ENCODE measurements at regions not wholly inside any gene's neighbourhood (a gene's known extent, or its start where the extent isn't known, plus 50 kb on each side); places are given as distances from the start of the nearest gene placed in this dataset.
A peak's percentile ranks its signal among the peaks of the same experiment; 100 is the strongest.
"Not testable (repeated sequence)": the region's sequence is repeated elsewhere in the genome, so short reads cannot be mapped to it uniquely, and the experiment has no call there.

DNA sequence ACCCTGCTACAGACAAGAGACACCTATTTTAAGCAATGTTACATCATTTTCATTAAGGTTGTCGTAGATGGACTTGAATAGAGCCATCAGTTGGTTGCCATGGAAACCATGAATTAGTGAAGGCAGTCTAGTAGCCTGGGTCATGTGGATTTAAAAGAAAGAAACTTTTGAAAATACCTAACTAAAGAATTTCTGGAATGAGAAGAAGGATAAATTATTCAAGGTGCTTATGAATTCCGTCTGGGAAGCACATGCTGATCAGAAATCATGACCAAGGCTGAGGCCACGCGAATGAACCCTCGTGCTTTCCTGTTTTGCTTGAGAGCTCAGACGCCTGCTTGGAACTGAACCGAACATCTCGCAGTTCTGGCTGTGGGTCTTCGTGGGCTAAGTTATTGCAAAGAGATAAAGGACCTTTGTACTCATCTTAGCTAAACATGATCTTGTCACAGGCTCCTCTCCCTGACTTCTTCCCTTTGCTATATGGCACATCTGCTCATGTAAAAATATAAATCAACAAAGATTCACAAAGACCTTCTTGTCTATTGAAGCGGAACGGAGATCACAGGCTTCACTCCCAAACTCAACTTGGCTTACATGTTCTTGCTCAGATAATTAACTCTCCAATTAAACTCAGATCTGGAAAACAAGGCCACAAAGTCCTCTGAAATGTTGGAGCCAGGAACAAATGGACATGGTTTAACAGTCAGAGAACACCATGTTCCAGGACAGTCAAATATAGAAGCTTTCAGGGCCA is 140.2 kb downstream of the NUFIP1 start:
- no peak for DNase-seq

DNA sequence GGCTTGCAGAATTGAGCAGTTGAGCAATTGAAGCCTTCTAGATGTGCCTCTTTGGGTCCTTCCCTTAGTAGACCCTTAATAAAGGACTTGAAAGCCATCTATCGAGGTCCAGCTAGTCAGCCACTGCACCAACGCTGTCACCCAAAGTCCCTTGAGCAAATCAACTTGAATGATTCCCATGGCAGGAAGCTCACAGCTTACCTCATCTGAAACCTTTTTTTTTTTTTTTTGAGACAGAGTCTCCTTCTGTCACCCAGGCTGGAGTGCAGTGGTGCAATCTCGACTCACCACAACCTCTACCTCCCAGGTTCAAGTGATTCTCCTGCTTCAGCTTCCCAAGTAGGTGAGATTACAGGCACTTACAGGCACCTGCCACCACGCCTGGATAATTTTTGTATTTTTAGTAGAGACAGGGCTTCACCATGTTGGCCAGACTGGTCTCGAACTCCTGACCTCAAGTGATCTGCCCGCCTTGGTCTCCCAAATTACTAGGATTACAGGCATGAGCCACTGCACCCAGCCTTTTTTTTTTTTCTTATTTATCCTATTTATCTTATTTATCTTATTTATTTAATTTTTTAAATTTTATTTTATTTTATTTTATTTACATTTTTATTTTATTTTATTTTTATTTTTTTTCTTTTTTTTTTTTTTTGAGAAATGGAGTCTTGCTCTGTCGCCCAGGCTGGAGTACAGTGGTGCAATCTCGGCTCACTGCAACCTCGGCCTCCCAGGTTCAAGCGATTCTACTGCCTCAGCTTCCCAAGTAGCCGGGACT is 143.8 kb downstream of the NUFIP1 start:
- DNase-seq, result not testable (repeated sequence)

- DNase-seq, result no peak
Observed at GRCh38 chr13:44844786-44845185, 144.5 kb downstream of the NUFIP1 start.

DNA sequence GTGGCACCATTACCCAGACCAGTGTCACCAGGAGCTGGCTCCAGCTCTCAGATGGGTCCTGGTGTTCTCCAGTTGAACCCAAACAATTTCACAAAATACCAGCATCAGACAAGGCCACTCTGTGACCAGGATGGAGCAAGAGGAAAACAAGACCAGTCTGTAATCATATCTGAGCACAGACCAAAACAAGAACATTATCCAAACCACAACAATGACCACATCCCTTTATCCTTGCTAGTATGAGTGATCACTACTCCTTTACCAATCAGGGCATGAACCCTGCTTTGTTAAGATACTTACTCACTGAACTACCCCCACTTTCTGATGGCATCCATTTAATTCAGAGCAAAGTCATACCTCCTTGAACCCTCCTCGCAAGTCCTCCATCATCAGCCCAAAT is 145.9 kb downstream of the NUFIP1 start:
- DNase-seq, result no peak

DNA sequence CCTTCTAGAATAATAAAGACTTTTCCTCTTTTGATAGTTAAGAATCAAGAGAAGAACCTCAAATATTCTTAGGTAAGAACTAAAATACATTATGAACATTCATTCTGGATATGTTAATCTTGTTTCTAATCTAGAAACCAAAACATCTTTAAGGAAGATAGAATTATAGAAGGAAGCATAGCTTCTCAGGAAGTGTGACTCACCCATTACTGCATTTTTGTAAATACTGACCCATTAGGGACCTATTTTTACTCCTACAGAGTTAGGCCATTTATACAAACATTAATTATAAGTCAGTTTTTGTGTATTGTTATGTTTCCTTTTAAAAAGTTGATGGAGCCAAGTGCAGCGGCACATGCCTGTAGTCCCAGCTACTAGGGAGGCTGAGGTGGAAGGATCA is 147.1 kb downstream of the NUFIP1 start:
- no peak for DNase-seq

DNA sequence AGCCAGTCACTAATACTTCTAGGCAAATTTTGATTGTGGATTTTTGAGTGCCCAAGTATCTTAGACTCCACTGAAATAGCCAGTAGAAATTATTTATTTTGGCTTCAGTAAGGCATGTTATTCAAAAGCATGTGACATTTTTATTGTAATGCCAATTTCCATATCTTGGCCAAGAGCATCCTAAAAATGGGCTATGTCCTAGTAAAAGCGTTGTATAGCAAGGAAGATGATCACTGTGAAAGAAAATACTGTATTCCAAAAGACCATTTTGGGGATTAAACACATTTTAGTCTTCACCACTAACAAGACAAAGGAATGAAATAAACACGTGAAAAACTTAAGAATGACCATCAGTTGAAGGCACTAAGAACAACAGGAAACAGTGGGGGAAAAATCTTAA is 149.1 kb downstream of the NUFIP1 start:
- DNase-seq, result no peak

GRCh38 chr13:44837250-44837649 is 152.0 kb downstream of the NUFIP1 start:
- no peak for DNase-seq

GRCh38 chr13:44834404-44834803 is 154.9 kb downstream of the NUFIP1 start:
- DNase-seq, result no peak

- DNase-seq, result no peak
Observed at GRCh38 chr13:44833626-44834025, 155.6 kb downstream of the NUFIP1 start.

DNA sequence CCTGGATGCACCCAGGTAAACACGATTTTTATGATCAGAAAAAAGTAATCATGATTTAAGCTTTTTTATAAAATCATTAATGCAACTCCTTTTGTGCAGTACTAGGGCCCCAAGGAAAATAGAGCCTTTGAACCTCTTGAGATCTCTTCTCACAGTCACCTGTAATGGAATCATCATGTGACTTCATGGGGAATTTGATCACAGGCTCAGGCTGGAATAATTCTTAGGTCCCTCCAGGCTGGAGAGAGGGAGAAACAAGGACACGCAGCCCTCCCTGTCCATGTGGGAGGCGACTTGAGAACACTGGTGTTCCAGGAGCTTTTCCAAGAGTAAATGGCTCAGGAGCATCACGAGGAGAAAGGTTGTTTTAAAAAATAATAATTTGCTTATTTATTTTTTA is 156.1 kb downstream of the NUFIP1 start:
- DNase-seq, result no peak

GRCh38 chr13:44826591-44827350 is 162.5 kb downstream of the NUFIP1 start:
- DNase-seq, result no peak

DNA sequence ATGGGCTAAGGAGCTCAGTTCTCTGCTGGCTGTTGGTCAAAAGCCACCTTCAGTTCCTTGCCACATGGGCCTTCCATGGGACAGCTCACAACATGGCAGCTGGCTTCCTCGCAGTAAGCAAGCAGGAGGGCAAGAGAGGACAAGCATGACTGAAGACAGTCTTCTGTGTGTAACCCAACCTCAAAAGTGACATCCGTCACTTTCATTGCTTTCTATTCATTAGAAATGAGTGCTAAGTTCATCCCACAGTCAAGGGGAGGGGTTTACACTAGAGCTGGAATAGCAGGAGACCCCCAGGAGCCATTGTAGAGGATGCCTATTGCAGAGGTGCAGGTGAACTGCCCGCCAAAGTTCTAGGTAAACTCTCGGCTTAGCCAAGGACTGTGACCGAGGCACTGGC is 163.3 kb downstream of the NUFIP1 start:
- DNase-seq, result no peak

DNA sequence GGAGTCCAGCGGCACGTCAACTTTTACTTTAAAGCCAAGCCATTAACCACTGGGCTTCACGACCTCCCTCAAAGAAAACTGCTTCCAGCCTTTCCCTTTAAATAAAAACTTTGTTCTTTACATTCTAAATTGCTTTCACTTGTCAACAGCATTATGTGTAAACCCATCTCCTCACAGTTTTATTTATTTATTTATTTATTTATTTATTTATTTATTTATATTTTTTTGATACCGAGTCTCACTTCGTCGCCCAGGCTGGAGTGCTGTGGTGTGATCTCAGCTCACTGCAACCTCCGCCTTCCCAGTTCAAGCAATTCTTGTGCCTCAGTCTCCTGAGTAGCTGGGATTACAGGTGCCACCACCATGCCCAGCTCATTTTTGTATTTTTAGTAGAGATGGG is 165.7 kb downstream of the NUFIP1 start:
- DNase-seq, result not testable (repeated sequence)

GRCh38 chr13:44822291-44822690 is 167.0 kb downstream of the NUFIP1 start:
- DNase-seq, result no peak

DNA sequence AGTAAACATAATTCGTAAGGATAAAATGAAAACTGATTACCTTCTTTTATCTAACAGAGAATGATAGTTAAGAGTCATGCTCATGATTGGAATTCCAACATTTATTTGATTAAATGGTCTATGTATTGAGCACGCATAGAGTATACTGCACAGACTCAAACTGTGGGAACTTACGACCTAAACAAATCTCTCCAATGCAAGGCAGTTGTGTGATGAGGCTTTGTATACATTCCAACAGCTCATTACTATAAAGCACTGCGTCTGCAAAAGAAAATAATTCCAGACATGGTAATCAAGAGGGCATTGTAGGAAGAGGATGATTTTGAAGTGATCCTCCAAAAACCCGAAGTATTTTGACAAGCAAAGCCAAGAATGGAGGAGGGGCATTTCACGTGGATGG is 169.5 kb downstream of the NUFIP1 start:
- DNase-seq, result no peak

DNA sequence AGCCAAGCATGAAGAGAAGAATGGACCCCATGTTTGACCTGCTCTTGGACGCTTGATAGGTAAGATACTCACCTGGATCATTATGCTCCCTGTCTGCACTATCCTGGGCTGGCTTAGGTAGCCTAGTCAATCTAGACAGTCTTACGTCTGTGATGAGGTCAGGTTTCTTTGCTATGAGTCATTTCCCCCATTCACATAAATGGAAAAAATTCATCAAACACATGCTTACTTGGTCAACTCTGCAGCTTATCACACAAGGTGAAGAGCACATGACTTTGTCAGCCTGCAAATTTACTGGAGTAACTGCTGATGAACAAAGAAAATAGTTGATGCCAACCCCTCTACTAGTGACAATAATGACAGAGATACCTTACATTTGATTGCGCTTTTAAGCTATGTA is 170.0 kb downstream of the NUFIP1 start:
- peak; percentile 75 for DNase-seq

- peak; percentile 55 for DNase-seq
Observed at GRCh38 chr13:44818428-44818827, 170.8 kb downstream of the NUFIP1 start.

DNA sequence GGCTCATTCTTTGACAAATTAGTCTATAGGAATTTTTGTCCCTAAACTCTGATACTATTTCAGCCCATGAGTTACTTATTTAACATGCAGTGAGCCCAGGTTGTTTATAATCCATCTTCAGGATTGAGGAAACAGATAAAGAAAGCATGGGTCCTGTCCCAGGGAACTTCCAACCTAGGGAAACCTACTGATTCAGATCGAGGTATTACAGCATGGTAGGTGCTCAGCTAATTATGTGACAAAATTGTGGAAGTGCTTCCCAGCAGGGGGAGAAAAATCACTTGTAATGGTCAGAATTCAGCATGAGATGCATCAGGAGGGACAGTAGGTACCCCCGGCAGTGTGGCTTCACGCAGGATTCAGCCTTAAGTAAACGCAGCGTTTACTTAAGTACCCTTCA is 171.3 kb downstream of the NUFIP1 start:
- no peak for DNase-seq

GRCh38 chr13:44817131-44817671 is 172.1 kb downstream of the NUFIP1 start:
- DNase-seq, result no peak

DNA sequence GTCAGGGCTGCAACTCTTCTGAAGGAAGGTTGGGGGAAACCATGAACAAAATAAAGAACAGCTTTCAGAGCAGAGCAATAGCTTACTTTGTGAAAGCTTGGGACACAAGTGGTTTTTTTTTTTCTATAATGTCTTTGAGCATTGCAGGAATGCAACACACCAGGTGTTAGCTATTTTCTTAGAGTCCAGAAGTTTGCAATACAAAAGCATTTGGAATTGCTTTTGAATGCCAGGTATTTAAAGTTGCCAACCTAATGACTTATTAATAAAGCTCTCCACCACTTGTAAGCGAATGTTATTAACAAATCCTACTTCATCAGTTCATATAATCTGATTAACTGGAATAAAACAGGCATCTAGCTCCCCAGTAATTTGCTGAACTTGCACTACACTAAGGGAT is 172.6 kb downstream of the NUFIP1 start:
- DNase-seq, result no peak

DNA sequence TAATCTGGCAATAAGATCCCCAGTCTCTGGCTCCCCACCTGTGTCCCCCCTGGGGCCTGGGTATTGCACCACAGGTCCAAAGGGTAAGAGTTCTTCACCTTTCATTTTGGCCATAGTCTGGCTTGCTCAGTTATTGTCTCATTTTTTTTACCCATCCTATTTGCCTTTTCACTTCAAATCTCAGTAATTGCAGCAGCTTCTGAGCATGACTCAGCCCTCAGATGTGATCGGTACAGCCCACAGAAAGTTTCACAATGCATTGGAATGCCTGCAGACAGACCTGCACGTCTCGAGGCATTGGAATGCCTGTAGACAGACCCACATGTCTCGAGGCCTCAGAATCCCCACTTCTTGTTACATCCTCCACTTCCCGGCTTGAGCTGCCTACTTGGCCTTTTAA is 173.6 kb downstream of the NUFIP1 start:
- DNase-seq, result no peak

DNA sequence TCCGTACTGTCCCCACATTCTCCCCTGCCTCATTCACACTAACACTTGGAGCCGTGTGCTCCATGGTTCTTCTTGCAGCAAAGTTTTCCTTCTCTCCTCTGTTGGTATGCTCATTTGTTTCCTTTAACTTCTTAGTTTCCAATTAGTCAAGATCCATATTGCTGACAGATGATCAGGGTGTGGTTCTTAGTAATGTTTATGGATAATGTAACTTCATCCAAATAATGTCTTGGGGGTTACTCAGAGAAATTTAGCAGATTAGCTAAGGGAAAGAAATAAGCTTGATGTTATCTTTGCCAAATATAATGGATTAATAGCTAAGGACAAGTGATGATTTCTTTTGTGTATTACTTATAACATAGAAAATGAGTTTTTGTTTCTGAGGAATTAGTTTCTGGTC is 174.4 kb downstream of the NUFIP1 start:
- no peak for DNase-seq

DNA sequence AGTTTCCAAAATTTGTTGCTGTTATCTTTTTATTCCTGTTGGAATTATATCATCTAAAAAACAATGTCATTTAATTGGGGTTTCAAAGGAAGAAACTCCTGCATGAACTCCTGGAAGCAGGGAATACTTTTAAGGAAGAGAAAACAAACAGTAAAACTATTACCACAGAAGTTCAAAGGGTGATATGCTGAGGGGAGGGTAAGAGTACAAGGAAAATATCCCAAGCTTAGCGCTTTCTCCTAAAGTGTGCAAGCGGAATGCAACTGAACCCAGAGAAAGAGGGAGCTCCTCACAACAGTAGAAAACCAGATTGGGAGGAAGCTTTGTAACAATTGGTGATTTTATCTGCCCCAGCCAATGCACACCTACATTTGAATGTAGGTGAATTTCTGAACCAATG is 175.1 kb downstream of the NUFIP1 start:
- DNase-seq, result no peak

DNA sequence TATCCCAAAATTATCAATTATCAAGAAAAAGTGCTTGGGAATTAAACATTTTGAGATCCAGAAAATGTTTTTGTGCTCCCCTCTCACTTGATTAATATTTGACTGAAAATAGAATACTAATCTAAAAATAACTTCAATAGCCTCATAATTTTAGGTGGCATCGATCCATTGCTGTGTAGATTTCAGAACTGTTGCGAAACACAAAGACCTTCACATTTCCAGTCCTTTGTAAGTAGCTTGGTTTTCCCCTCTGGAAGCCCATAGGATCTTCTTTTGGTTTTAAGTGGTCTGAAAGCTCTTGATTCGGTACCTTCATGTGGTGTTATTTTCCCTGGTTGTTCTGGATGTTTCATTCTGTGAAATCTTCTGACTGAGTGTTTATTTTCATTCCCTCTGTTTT is 176.5 kb downstream of the NUFIP1 start:
- no peak for DNase-seq

Measured in DMS153 (cell line).